WERI-Rb-1 (cell line): ENCODE measurements at regions not wholly inside any gene's neighbourhood (a gene's known extent, or its start where the extent isn't known, plus 50 kb on each side); places are given as distances from the start of the nearest gene placed in this dataset.

Experiments
- DNase-seq: peaks from one replicate; pipeline ENCODE4 v3.0.0-alpha.2; 2020
- H3K27ac ChIP-seq: fragments of 250-450 bp; sonication (Bioruptor Pico); 2 replicates; pipeline ENCODE4 v1.5.1; 2020; ENCODE audit warnings: mild to moderate bottlenecking, moderate library complexity
- H3K27me3 ChIP-seq: fragments of 250-450 bp; sonication (Bioruptor Pico); 2 replicates; pipeline ENCODE4 v1.5.1; 2021; ENCODE audit warnings: mild to moderate bottlenecking, low read depth, moderate library complexity; ENCODE audit not compliant: insufficient read depth, severe bottlenecking
- H3K36me3 ChIP-seq: fragments of 250-450 bp; sonication (Bioruptor Pico); 2 replicates; pipeline ENCODE4 v1.5.1; 2020; ENCODE audit warnings: mild to moderate bottlenecking, moderate library complexity
- H3K4me3 ChIP-seq: 2 replicates; pipeline ENCODE4 v1.5.1; 2011; ENCODE audit warnings: low read depth, mild to moderate bottlenecking, control low read depth, low read length
- H3K9me3 ChIP-seq: fragments of 250-450 bp; sonication (Bioruptor Pico); 2 replicates; pipeline ENCODE4 v1.5.1; 2021; ENCODE audit warnings: mild to moderate bottlenecking, moderate library complexity; ENCODE audit not compliant: severe bottlenecking
- TF ChIP-seq, protein P1 (sequence below): IDR thresholded peaks from 2 replicates; pipeline ENCODE4 v1.5.1; 2011; ENCODE audit warnings: low read depth, mild to moderate bottlenecking, control low read depth, inconsistent platforms, low read length

GRCh38 chr10:90302758-90303481, 554.9 kb downstream of the HTR7 start:
- H3K36me3 ChIP-seq, result no peaks in the 10 kb centered on the region
- TF ChIP-seq, protein P1, sequence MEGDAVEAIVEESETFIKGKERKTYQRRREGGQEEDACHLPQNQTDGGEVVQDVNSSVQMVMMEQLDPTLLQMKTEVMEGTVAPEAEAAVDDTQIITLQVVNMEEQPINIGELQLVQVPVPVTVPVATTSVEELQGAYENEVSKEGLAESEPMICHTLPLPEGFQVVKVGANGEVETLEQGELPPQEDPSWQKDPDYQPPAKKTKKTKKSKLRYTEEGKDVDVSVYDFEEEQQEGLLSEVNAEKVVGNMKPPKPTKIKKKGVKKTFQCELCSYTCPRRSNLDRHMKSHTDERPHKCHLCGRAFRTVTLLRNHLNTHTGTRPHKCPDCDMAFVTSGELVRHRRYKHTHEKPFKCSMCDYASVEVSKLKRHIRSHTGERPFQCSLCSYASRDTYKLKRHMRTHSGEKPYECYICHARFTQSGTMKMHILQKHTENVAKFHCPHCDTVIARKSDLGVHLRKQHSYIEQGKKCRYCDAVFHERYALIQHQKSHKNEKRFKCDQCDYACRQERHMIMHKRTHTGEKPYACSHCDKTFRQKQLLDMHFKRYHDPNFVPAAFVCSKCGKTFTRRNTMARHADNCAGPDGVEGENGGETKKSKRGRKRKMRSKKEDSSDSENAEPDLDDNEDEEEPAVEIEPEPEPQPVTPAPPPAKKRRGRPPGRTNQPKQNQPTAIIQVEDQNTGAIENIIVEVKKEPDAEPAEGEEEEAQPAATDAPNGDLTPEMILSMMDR, result no peak
- no peaks in the 10 kb centered on the region for H3K9me3 ChIP-seq
- H3K27me3 ChIP-seq, result no peaks in the 10 kb centered on the region
- no peak for DNase-seq
- no peak overlapping the region for H3K27ac ChIP-seq
- H3K4me3 ChIP-seq, result no peak overlapping the region

- Histone ChIP-seq H3K36me3 (no peaks in the 10 kb centered on the region), H3K9me3 (no peaks in the 10 kb centered on the region), H3K27ac (no peak overlapping the region), H3K27me3 (no peaks in the 10 kb centered on the region), H3K4me3 (no peak overlapping the region)
- TF ChIP-seq, protein P1, result no peak
- no peak for DNase-seq
These were observed 553.3 kb downstream of the HTR7 start for GRCh38 chr10:90304533-90304932.

- TF ChIP-seq, protein P1, result no peak
These were observed 551.7 kb downstream of the HTR7 start for GRCh38 chr10:90306187-90306586.

GRCh38 chr10:90308223-90308622, 549.6 kb downstream of the HTR7 start:
- no peaks in the 10 kb centered on the region for H3K27me3 ChIP-seq
- H3K36me3 ChIP-seq, result no peaks in the 10 kb centered on the region
- H3K9me3 ChIP-seq, result no peaks in the 10 kb centered on the region
- no peak overlapping the region for H3K27ac ChIP-seq
- H3K4me3 ChIP-seq, result no peak overlapping the region
- no peak for DNase-seq
- TF ChIP-seq, protein P1, result no peak

More at GRCh38 chr10:90306187-90306586, 551.7 kb downstream of the HTR7 start:
- Histone ChIP-seq H3K27ac (no peak overlapping the region), H3K36me3 (no peaks in the 10 kb centered on the region), H3K27me3 (no peaks in the 10 kb centered on the region), H3K4me3 (no peak overlapping the region), H3K9me3 (no peaks in the 10 kb centered on the region)
- DNase-seq, result no peak

- no peaks in the 10 kb centered on the region for H3K9me3 ChIP-seq
- no peaks in the 10 kb centered on the region for H3K27me3 ChIP-seq
- H3K4me3 ChIP-seq, result no peak overlapping the region
- DNase-seq, result no peak
- H3K27ac ChIP-seq, result no peak overlapping the region
- H3K36me3 ChIP-seq, result no peaks in the 10 kb centered on the region
- TF ChIP-seq, protein P1, result no peak
These were observed 544.1 kb downstream of the HTR7 start for GRCh38 chr10:90313576-90314325.
